ENCODE measurements at regions not wholly inside any gene's neighbourhood (a gene's known extent, or its start where the extent isn't known, plus 50 kb on each side); places are given as distances from the start of the nearest gene placed in this dataset.

- DNase-seq: no peak
Measured at GRCh38 chr4:8754634-8755589, 116.7 kb downstream of the HMX1 start.

- DNase-seq: no peak
Measured at GRCh38 chr4:8748236-8748575, 123.4 kb downstream of the HMX1 start.

- DNase-seq: no peak
Measured at GRCh38 chr4:8747467-8748235, 124.0 kb downstream of the HMX1 start.

GRCh38 chr4:8746523-8747466 lies 124.8 kb downstream of the HMX1 start:
- no peak for DNase-seq

- DNase-seq: no peak
Measured at GRCh38 chr4:8745826-8746225, 125.8 kb downstream of the HMX1 start.

GRCh38 chr4:8745005-8745790 lies 126.4 kb downstream of the HMX1 start:
- DNase-seq: no peak

GRCh38 chr4:8744083-8744805 lies 127.4 kb downstream of the HMX1 start:
- DNase-seq: no peak

GRCh38 chr4:8742546-8742945 lies 129.1 kb downstream of the HMX1 start:
- no peak for DNase-seq

- DNase-seq: no peak
Measured at GRCh38 chr4:8741513-8742226, 130.0 kb downstream of the HMX1 start.

- DNase-seq: no peak
Measured at GRCh38 chr4:8740666-8741395, 130.8 kb downstream of the HMX1 start.

- no peak for DNase-seq
Measured at GRCh38 chr4:8739820-8740665, 131.6 kb downstream of the HMX1 start.

GRCh38 chr4:8739317-8739716 lies 132.3 kb downstream of the HMX1 start:
- DNase-seq: no peak

- DNase-seq: no peak
Measured at GRCh38 chr4:8738471-8738931, 133.1 kb downstream of the HMX1 start.

GRCh38 chr4:8737601-8738279 lies 133.9 kb downstream of the HMX1 start:
- no peak for DNase-seq

GRCh38 chr4:8737075-8737474 lies 134.6 kb downstream of the HMX1 start:
- DNase-seq: no peak

- DNase-seq: no peak
Measured at GRCh38 chr4:8736090-8736825, 135.4 kb downstream of the HMX1 start.

Data from MV-4-11 (cell line).